SK-N-MC (cell line): ENCODE measurements at regions not wholly inside any gene's neighbourhood (a gene's known extent, or its start where the extent isn't known, plus 50 kb on each side); places are given as distances from the start of the nearest gene placed in this dataset.

Experiments used
- DNase-seq: peaks from one replicate; pipeline ENCODE4 v3.0.0-alpha.2; 2011; ENCODE audit warnings: low read depth, low spot score
- H3K27ac ChIP-seq: fragments of 200-600 bp; sonication (generic); 2 replicates; pipeline ENCODE4 v1.5.1; 2016; ENCODE audit warnings: mixed run types
- H3K36me3 ChIP-seq: fragments of 200-600 bp; sonication (generic); 2 replicates; pipeline ENCODE4 v1.6.1; 2017; ENCODE audit warnings: antibody characterized with exemption, low read length, mixed read lengths; ENCODE audit not compliant: insufficient read depth
- H3K4me3 ChIP-seq: fragments of 200-600 bp; sonication (generic); 2 replicates; pipeline ENCODE4 v1.5.1; 2016
- H3K9ac ChIP-seq: fragments of 200-600 bp; sonication (generic); 2 replicates; pipeline ENCODE4 v1.8.0; 2017; ENCODE audit warnings: mixed run types, mixed read lengths; ENCODE audit not compliant: insufficient read length
- H3K9me3 ChIP-seq: fragments of 200-600 bp; sonication (generic); 2 replicates; pipeline ENCODE4 v1.6.1; 2017; ENCODE audit warnings: low read depth, mild to moderate bottlenecking, antibody characterized with exemption, low read length, moderate library complexity, mixed read lengths
- EZH2 ChIP-seq: fragments of 200-600 bp; sonication (generic); IDR thresholded peaks from one replicate; pipeline ENCODE4 v1.6.1; 2017; ENCODE audit warnings: antibody characterized with exemption
- FOXP2 ChIP-seq: optimal IDR thresholded peaks from 2 replicates; pipeline ENCODE3; 2011; ENCODE audit warnings: mild to moderate bottlenecking, moderate library complexity; ENCODE audit not compliant: insufficient read depth; ENCODE audit errors: extremely low read length, control extremely low read depth
- POLR2AphosphoS5 ChIP-seq: IDR thresholded peaks from 2 replicates; pipeline ENCODE4 v1.6.1; 2012; ENCODE audit warnings: mild to moderate bottlenecking, low read depth, low read length, borderline replicate concordance

DNA sequence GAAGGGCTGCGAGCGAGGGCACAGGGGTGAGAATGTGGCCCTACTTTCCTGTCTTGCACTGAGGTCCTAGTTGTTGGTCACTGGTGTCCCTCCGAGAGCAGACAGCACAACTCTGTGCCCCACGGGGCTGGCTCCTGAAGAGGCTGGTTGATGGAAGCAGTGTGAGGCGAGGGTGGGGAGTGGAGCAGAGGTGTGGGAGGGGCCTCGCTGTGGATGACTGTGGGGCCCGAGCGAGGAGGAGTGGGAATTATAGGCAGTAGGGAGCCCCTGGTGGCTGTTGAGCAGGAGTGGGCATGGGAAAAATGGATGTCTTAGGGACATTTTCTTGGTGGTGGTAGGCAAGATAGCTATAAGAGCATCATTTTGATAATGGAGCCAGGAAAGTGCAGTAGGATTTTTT, 660.5 kb upstream of the HS6ST1 start:
- H3K27ac ChIP-seq = no peak overlapping the region
- H3K9me3 ChIP-seq = no peaks in the 10 kb centered on the region
- no peaks in the 10 kb centered on the region for H3K36me3 ChIP-seq
- no peak overlapping the region for H3K9ac ChIP-seq
- no peak overlapping the region for H3K4me3 ChIP-seq
- TF ChIP-seq FOXP2 = no peak
- no peak for TF ChIP-seq EZH2
- no peak for TF ChIP-seq POLR2AphosphoS5
- no peak for DNase-seq

- H3K27ac ChIP-seq = no peak overlapping the region
- H3K36me3 ChIP-seq = no peaks in the 10 kb centered on the region
- H3K4me3 ChIP-seq = no peak overlapping the region
- DNase-seq = no peak
- H3K9me3 ChIP-seq = no peaks in the 10 kb centered on the region
- no peak overlapping the region for H3K9ac ChIP-seq
- TF ChIP-seq POLR2AphosphoS5 = no peak
- no peak for TF ChIP-seq FOXP2
- TF ChIP-seq EZH2 = no peak
Observed at GRCh38 chr2:128980475-128980874, 661.8 kb upstream of the HS6ST1 start.

GRCh38 chr2:128981353-128981752, 662.7 kb upstream of the HS6ST1 start:
- Histone ChIP-seq H3K9me3 (no peaks in the 10 kb centered on the region), H3K4me3 (no peak overlapping the region), H3K36me3 (no peaks in the 10 kb centered on the region)

DNA sequence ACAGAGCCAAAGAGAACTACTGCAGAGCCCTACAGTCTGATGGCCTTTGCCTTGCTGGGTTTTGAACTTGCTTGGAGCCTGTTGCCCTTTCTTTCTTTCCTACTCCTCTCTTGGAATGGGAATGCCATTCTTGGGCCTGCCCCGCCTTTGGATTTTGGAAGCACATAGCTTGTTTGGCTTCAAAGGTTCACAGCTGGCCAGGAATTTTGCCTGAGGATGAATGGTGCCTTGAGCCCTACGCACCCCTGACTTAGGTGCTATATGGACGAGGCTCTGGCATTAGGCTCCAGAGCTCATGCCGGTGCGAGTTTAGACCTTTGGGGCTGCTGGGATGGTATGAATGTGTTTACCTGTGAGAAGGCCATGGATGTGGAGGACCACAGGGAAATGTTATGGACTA, 663.3 kb upstream of the HS6ST1 start:
- no peak for DNase-seq
- no peak overlapping the region for H3K9ac ChIP-seq
- H3K36me3 ChIP-seq = no peaks in the 10 kb centered on the region
- H3K4me3 ChIP-seq = no peak overlapping the region
- no peak for TF ChIP-seq FOXP2
- TF ChIP-seq EZH2 = no peak
- no peak for TF ChIP-seq POLR2AphosphoS5
- H3K9me3 ChIP-seq = no peaks in the 10 kb centered on the region
- H3K27ac ChIP-seq = no peak overlapping the region

More at GRCh38 chr2:128981353-128981752, 662.7 kb upstream of the HS6ST1 start:
- TF ChIP-seq POLR2AphosphoS5 (no peak), FOXP2 (no peak), EZH2 (no peak)
- H3K27ac ChIP-seq = no peak overlapping the region
- H3K9ac ChIP-seq = no peak overlapping the region
- DNase-seq = no peak

DNA sequence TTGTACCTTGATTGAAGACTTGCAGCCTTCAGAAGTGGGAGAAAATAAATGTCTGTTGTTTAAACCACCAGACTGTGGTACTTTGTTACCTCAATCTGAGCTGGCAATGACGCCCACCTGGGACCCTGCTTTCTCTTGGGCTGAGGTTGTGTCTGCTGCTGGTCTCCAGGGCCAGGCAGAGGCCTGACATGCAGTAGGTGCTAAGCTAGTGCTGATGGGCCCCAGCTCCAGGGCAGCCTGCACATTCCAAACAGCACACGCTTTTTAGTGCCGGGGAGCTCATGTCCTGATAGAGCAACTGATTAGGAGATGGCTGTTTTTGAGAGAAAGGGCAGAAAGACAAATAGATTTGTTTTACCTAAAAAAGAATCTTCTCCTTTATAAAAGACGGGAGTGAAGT, 664.0 kb upstream of the HS6ST1 start:
- TF ChIP-seq POLR2AphosphoS5 (no peak), FOXP2 (no peak), EZH2 (no peak)
- Histone ChIP-seq H3K9me3 (no peaks in the 10 kb centered on the region), H3K4me3 (no peak overlapping the region), H3K36me3 (no peaks in the 10 kb centered on the region), H3K9ac (no peak overlapping the region), H3K27ac (no peak overlapping the region)
- no peak for DNase-seq

DNA sequence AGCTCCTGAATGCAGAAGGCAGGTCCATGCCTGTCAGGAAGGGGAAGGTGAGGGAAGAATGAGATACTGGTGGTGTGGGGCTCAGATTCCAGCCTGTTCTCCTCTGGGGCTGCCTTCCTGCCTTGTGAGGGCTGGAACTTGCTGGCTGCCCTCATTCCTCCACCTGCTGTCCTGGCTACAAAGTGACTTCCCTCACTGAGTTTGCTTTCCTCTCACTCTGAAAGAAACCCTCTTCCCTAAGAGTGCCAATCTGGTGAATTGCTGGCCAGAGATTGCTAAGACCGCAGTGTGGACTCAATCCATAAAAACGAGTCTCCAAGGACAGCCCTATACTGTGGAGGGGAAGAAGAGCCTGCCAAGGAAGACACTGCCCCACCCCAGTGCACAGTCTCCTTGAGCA, 664.4 kb upstream of the HS6ST1 start:
- no peak overlapping the region for H3K27ac ChIP-seq
- no peak for DNase-seq
- no peaks in the 10 kb centered on the region for H3K36me3 ChIP-seq
- no peak overlapping the region for H3K4me3 ChIP-seq
- H3K9me3 ChIP-seq = no peaks in the 10 kb centered on the region
- TF ChIP-seq POLR2AphosphoS5 (no peak), EZH2 (no peak), FOXP2 (no peak)
- H3K9ac ChIP-seq = no peak overlapping the region

DNA sequence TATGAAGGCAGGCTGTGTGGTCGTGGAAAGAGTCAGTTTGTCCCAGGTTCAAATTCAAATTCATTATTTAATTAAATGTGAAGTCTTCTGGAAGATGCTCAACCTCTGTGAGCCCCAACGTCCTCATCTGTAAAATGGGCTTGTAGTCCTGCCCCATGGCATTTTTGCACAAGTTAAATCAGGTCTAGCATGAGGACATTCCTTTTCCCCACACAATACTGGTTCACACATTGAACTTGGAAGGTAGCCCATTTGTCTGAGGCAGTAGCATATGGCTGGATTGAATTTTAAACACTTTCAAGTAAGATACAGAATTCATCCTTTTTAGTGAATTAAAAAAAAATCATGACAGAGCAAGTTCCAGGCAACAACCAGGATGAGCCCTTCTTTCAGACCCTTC, 665.4 kb upstream of the HS6ST1 start:
- no peaks in the 10 kb centered on the region for H3K36me3 ChIP-seq
- DNase-seq = no peak
- no peak for TF ChIP-seq FOXP2
- no peak for TF ChIP-seq POLR2AphosphoS5
- no peak for TF ChIP-seq EZH2

GRCh38 chr2:128984855-128985254, 666.2 kb upstream of the HS6ST1 start:
- Histone ChIP-seq H3K9ac (no peak overlapping the region), H3K4me3 (no peak overlapping the region), H3K27ac (no peak overlapping the region), H3K9me3 (no peaks in the 10 kb centered on the region), H3K36me3 (no peaks in the 10 kb centered on the region)
- no peak for TF ChIP-seq FOXP2
- TF ChIP-seq EZH2 = no peak
- no peak for TF ChIP-seq POLR2AphosphoS5
- no peak for DNase-seq

More for the DNA sequence above, 665.4 kb upstream of the HS6ST1 start:
- H3K9me3 ChIP-seq = no peaks in the 10 kb centered on the region
- no peak overlapping the region for H3K9ac ChIP-seq
- no peak overlapping the region for H3K4me3 ChIP-seq
- no peak overlapping the region for H3K27ac ChIP-seq

GRCh38 chr2:128986026-128986715, 667.5 kb upstream of the HS6ST1 start:
- H3K9me3 ChIP-seq = no peaks in the 10 kb centered on the region
- no peaks in the 10 kb centered on the region for H3K36me3 ChIP-seq
- no peak for DNase-seq
- H3K9ac ChIP-seq = no peak overlapping the region
- no peak overlapping the region for H3K27ac ChIP-seq
- TF ChIP-seq FOXP2 = no peak
- TF ChIP-seq EZH2 = no peak
- TF ChIP-seq POLR2AphosphoS5 = no peak
- no peak overlapping the region for H3K4me3 ChIP-seq
